NCI-H226 (cell line): ENCODE measurements at regions not wholly inside any gene's neighbourhood (a gene's known extent, or its start where the extent isn't known, plus 50 kb on each side); places are given as distances from the start of the nearest gene placed in this dataset.

Experiments
- DNase-seq: peaks from one replicate; pipeline ENCODE4 v3.0.0-alpha.2; 2015

- no peak for DNase-seq
Observed at GRCh38 chr6:159328052-159328451, 158.9 kb downstream of the FNDC1 start.

DNA sequence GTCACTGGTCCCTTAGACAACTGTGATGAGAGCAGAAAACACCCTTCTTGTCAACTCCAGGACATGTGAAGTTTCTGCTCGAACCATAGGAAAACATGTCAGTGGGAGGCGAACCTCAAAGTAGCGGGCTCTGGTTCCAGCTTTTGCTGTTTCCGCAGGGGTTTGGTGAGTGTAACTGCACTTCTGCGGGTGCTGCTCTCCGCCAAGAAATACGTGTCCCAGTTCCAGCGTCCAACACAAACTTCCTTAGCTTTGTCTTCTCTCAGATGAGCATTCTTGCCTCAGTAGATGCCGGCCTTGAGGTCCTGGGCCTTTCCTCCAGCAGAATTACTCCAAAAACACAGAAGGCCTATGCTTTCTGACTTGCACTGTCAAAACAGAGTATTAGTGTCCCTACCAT, 156.3 kb downstream of the FNDC1 start:
- no peak for DNase-seq

- DNase-seq, result no peak
Observed at GRCh38 chr6:159324596-159324995, 155.4 kb downstream of the FNDC1 start.
